NCI-H226 (cell line): ENCODE measurements at regions not wholly inside any gene's neighbourhood (a gene's known extent, or its start where the extent isn't known, plus 50 kb on each side); places are given as distances from the start of the nearest gene placed in this dataset.
"Not testable (repeated sequence)": the region's sequence is repeated elsewhere in the genome, so short reads cannot be mapped to it uniquely, and the experiment has no call there.

ENCODE experiments used
- DNase-seq: peaks from one replicate; pipeline ENCODE4 v3.0.0-alpha.2; 2015

DNA sequence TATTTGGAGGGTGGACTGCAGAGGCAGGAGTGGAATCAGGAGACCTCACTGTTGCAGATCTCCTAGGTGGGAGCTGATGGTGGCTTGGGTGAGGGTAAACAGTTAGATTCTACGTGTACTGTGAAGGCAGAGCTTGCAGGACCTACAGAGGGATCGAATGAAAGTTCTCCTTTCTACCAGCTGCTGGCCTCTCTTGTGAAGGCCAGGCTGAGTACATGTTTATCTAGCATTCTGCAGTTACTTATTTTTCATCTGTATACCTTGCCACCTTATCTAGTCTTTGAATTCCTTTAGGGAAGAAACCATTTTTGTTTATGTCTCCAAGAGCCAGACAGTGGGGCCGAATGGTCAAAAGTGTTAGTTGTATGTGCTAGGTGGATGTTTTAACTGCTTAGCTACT is 57.6 kb downstream of the PTTG1 start:
- no peak for DNase-seq

DNA sequence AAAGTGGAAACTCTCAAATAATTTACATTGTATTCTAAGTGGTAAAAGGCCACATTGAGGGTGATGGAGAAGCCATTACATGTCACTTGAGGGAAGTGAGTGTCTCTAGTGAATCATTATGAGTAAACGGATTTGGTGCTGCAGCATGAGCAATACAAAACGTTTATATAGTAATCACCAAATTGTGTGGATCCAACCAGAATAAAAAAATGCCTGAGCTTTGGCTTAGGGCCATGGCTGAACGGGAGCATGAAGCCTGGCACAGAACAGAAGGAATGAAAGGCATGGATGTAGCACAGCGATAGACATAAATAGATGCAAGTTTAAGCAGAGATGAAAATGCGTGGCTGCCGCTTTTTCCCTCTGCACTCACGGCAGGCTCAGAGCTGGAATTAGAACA is 58.3 kb downstream of the PTTG1 start:
- no peak for DNase-seq

DNA sequence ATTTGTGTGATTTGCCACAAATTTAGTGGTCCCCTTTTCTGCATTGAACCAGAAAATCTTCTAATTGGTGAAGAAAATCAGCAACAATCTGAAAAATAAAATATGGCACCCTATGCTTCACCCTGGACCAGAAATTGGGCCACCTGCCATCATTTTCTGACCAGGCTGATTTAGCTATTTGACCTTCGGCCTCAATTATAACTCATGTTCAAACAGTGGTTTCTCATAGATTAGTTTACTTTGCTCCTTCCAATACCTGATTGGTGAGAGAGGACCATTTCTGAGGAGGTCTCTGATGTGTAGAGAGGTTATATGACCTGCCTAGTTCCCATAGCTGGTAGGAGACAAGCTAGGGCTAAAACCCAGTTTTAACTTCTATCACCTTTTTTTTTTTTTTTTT is 59.0 kb downstream of the PTTG1 start:
- no peak for DNase-seq

DNA sequence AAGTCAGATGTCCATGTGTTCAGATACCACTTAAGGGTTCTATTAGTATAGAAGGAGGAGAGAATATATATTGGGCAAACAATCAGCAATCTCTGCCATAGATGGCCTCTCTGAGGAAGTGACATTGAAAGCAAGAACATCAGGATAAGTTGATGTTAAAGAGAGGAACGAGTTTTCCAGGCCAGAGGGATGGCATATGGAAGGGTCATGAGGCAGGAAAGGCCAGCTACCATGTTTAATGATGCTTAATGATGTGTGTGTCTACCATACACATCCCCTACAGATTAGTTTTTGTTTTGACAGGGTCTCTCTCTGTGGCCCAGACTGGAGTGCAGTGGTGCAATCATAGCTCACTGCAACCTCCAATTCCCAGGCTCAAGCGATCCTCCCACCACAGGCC is 63.0 kb downstream of the PTTG1 start:
- DNase-seq: no peak

DNA sequence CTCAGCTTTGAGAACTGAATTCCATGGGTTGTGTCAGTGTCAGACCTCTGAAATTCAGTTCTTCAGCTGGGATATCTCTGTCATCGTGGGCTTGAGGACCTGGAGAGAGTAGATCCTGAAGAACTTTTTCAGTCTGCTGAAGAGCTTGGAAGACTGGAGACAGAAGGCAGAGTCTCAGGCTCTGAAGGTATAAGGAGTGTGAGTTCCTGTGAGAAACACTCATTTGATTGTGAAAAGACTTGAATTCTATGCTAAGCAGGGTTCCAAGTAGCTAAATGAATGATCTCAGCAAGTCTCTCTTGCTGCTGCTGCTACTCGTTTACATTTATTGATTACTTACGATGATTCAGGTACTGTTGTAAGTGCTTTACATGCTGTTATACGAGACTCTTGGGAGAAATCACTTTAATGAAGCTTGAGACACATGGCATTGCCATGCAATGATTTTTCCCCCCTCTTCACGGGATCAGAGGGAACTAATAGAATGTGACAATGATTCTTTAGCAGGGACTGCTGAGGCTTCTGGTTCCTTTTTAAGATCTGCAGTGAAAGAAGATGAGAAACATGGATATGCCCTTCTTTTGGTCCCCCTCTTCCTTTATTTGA is 63.8 kb downstream of the PTTG1 start:
- DNase-seq: no peak

DNA sequence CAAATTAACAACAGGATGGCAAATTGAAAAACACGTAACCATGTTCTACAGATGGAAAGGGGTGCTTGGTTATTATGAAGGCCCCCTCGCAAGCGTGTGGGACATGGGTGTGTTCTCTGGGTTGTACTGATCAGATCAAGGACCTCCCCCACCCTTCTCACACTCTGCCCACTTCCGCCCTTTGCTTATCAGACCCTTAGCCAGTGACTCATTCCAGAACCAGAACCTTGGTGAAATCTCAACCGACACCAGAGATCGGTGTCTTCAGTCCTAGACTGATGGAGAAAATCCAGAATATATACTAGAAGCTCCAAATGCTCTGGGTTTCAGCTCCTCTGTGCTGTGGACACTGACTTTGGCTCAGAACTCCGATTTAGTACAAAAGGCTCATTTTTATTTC is 64.9 kb downstream of the PTTG1 start:
- DNase-seq: no peak

DNA sequence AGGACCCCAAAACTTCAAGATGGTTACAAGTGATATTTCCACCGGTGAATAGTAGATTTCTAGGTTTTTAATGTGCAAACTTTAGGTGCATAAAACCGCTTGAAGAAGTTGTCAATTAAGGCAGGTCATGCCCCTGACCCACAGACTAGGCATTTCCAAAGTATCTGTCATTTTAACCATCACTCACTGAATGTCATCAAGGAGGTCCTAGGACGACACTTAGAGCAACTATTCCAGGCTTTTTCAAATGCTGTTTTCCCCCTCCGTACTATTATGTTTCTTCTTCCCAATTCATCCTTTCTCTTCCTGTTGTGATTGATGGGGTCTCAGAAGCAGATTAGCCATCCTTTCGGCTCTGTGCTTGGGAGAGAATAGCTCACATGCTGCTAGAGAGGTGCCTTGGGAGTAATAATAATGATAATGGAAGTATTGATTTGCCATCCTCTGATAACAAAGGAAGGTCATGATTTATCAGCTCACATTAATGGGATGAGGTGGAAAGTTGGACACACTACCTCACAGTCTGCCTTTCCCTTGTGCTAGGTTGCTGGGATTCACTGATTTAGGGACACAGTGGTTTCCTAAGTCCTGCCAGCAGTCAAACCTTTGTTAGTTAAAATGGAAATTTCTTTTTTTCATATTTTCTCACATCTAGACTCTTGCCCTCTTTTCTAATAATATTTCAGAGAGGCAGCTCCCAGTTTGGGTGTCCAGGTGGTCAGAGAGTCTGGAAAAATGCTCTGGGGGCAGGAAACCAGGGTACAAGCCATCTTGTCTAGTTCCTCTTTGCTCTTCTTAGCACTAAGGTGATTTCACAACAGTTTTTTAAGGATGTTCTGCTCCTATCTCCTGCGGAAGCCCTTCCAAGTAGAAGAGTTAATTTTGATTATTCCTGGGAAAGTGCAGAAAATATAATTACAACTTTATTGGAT is 67.0 kb downstream of the PTTG1 start:
- DNase-seq: no peak

DNA sequence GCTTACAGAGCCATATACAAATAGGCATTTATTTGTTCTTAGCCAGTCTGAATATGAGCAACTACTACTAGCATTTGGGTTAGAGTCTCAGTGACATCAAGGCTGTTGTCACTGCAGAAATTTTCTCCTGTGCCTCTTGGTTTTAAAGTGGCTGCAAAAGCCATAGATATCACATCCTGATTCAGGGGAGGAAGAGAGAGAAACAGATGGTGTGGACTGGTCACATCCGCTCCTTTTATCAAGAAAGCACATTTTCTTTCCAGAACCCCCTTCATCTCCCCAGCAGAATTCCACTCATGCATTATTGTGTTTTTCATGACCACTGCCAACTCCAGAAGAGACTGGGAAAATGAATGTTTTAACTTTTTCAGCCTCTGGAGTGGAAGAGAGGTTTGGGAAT is 69.8 kb downstream of the PTTG1 start:
- DNase-seq: no peak

DNA sequence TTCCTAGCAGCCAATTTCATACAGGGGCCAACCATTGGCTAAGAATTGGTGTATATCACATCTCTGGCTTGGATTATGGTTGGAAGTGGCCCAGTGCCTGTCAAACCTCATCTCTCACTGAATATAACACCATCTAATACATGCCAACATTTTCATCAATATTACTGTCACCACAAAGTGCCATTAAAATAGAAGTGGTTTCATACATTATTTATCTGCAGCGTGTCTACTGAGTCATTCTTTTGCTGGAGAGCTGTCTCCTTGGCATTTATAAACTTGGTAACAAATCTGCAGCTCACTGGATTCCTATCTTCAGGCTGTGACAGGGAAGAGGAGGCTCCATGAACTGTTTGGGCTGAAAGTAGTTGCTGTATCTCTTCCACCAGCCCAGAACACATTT is 70.9 kb downstream of the PTTG1 start:
- no peak for DNase-seq

DNA sequence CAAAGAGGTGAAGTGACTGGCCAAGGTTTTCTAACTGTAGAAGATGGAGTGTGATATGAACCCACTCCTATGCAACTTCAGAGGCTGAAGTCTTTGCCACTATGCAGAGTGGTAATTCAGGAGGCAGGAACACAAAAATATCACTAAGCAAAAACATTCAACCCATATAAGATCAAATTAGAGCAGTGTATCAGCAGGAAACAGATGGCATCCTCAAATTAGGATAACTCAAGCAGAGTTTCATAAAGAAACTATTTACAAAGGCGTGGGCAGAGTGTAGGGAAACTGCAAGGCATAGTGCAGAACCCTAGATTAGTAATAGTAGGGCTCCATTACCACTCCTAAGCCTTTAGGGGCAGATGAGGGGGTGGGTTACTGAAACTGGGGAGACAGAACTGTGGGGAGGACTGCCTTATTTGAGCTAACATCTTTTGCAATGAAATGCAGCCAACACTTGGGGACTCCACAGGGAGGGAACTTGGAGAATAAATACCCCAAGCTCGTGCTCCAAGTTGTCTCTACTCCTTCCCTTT is 72.2 kb downstream of the PTTG1 start:
- DNase-seq: no peak

DNA sequence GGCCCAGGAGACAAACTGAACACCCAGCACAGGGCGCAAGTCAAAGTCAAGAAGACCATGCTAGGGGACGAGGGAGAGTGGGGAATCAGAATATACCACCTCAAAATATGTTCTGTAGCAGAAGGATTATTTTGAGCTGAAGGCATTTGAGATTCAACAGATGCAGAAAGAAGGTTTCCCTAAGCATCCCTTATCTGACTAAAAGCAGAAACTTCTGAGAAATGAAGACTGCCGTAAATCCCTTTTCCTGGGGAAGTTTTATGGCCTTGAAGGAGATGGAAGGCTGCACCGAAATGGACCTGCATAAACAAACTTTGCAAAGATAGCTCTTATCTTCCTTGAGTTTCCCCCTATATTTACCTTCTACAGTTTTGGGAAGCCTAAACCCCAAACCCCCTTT is 72.8 kb downstream of the PTTG1 start:
- DNase-seq: no peak

DNA sequence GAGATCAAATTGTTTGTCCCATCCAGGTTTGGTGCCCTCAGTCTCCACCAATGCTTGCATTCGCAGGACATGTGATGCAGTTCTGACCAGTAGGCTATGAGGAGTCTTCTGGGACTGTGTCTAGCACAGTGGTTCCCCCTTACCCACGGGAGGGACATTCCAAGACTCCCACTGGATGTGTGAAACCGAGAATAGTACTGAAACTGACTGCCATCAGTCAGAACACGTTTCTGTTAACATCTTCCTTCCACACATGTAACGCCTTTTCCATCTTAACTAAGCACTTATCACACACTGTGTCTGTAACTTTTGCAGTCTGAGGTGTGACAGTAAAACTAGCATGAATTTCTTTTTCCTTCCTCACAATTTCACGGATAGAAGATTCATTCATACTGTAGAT is 74.7 kb downstream of the PTTG1 start:
- no peak for DNase-seq

DNA sequence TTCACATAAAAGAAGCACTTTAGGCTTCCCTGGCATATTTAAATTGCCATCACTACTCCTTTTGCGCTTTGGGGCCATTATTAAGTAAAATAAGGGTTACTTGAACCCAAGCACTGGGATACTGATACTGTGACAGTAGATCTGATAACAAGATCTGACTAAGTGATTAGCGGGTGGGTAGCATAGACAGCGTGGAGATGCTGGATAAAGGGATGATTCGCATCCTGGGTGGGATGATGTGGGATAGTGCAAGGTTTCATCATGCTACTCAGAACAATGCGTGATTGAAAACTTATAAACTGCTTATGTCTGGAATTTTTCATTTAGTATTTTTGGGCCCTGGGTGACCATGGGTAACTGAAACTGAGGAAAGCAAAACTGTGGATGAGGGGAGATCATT is 75.1 kb downstream of the PTTG1 start:
- no peak for DNase-seq

DNA sequence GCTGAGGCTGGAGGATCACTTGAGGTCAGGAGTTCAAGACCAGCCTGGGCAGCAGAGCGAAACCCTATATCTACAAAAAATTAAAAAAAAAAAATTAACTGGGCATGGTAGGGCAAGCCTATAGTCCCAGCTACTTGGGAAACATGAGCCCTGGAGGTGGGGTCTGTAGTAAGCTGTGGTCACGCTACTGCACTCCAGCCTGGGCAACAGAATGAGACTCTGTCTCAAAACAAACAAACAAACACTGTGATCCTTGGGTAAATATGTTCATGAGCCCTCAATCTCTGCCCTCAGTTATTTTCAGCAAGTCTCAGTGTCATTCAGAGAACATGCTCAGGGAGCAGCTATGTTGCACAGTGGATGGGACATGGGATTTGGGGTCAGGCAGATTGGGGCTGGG is 76.2 kb downstream of the PTTG1 start:
- no peak for DNase-seq

DNA sequence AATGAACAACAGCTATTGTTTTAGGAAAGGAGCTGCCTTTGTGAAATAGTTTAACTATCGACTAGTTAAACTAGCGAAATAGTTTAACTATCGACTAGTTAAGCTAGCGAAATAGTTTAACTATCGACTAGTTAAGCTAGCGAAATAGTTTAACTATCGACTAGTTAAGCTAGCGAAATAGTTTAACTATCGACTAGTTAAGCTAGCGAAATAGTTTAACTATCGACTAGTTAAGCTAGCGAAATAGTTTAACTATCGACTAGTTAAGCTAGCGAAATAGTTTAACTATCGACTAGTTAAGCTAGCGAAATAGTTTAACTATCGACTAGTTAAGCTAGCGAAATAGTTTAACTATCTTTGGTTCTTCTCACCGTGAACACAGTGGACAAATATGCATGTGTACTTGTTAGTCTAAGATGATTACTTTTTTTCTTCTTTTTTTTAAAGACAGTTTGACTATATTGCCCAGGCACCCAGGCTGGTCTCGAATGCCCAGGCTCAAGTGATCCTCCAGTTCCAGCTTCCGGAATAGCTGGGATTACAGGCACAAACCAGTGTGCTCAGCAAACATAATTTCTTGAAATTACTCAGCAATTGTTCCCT is 76.9 kb downstream of the PTTG1 start:
- DNase-seq: not testable (repeated sequence)

DNA sequence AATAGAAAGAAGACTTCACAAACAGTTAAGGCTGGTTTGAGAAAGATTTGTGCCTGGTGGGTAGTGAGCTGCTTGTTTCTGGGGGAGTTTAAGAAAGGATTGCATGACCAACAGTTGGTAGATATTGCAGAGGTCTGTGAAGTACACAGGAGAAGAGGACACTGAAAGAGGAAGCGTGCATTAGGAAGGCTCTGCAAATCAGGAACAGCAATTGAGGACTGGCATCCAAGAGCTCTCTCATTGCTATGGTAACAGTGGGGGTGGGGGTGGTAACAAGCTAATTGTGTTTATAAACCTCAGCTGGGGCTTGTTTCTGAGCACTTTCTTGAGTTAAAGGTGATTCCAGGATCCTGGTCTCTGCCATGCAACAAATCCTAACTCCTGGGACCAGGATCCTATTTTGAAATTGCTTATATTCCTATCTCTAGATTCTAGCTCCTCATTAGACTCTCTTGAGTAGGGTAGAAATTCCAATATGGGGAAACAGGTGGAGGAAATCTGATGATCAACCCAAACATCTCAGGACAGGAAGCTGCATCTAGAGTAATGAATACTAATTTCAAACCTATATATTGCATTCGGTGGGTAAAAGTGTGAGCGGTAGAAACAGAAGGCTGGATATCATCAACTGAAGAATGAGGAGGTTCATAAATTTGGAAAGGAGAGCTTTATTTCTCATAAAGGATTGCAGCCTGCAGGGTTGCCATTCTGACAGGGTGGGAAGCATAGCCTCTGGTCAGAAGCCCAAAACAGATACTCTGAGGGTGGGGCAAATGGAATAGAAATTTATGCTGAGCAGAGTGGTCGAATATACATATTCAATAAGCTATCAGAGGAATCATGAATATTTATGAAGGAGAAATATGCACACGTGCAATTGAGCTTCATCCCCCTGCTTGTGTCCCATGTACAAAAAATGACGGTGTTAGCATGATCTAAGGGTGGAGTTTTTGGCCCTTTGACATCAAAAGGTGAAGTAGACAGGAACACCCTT is 79.4 kb downstream of the PTTG1 start:
- DNase-seq: no peak

DNA sequence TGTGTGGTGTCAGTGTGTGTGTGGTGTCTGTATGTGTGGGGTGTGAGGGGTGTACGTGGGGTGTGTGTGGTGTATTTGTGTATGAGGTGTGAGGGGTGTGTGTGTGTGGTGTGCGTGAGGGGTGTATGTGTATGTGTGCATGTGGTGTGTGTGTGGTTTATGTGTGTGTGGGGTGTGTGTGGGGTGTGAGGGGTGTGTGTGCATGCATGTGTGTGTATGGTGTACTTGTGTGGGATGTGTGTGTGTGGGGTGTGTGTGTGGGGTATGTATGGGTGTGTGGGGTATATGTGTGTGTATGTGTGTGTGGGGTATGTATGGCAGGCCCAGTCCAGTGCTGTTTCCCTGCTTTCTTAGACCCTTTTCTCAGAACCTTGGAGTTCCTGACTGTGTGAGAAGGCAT is 83.3 kb downstream of the PTTG1 start:
- DNase-seq: no peak

DNA sequence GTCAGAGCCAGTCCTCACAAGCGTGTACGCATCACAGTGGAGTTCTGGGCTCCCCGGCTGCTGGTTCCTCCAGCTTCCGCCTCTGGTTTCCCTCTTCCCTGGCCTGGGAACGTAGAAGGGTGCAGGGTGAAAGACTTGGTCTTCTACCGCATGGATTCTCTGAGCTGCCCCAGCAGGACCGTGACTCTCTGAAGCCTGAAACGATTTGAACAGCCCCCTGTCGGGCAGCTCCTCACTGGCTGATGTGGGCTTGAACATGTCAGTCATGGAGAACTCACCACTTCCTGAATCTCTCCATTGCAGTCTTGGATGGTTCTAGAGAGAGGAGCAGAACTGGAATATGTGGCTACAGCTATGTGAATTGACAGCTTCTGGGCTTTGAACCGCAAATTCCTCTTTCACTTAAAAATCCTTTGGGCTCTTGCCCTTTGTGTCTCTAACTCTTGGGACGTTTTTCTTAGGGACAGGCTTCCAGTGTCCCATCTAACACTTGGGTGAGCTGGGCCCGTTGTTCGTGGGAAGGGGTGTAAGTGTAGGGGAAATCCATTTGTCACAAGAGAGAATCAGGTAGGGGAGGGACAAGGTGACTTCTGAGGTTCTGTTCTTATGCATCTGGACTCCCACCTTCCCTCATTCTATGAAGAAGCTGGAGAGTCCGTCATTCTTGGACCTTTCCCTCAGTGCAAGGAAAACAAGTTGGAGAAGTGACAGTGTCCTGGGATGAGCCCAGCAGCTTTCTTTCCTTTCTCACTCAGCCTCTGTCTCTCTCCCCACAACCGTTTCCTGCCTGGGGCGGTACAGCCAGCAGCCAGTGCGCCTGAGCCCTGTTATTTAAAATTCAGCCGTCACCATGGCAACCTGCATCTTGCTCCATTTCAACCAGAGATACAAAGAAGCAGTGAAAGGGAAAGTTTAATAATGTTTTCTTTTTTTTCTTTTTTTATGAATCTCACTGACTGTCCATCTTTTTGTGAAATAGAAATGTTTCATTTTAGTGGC is 84.7 kb downstream of the PTTG1 start:
- no peak for DNase-seq

DNA sequence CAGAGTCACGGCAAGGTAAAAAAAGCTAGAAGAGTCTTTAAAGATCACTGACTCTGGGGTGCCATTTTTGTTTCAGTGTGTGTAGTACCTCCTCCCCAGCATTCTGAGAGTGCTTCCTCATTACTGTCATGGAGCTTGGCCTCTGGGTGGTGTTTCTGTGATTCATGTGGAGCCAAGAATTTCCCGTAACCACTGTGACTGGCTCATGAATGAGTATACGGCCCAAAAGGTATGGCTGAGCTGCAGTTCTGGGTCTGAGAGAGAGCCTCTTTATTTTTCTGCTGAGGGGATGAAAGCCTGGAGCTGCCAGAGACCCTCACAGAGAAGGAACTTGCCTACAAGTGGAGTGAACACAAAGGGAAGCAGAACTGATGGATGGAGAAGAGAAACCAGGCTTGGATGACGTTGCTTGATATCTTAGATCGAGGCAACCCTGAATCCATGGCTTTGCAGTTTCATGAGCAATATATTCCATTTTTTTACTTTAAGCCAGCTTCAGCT is 85.6 kb downstream of the PTTG1 start:
- peak; percentile 20 for DNase-seq

DNA sequence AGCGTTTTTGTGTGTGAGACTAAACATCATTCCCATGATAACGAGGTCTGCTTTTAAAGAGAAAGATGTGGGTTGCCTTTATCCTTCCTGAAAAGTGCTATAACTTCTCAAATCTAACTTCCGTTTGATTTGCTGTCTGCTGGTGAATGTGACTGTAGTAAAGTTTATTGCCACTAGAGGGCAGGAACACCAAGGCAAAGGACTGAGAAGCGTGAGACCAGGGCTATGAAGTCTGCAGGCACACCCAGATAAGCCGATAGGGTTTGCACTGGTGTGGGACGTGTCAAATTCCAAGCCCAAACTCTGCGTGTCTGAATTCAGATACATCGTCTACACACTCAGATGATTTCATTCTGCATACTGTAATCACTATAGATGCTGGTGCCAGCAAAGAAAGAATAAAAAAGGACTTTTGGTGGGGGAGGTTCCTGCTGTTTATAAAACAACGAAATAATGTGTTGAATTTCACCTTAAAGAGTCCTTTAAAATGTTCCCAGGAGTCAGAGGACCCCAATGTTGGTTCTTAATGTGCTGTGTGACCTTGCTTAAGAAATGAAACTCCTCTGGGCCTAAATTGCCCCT is 87.2 kb downstream of the PTTG1 start:
- peak; percentile 60 for DNase-seq
